Transverse colon (tissue), 4 donors: ENCODE measurements at regions not wholly inside any gene's neighbourhood (a gene's known extent, or its start where the extent isn't known, plus 50 kb on each side); places are given as distances from the start of the nearest gene placed in this dataset.
A peak's percentile ranks its signal among the peaks of the same experiment; 100 is the strongest.
"Not testable (repeated sequence)": the region's sequence is repeated elsewhere in the genome, so short reads cannot be mapped to it uniquely, and the experiment has no call there.

Experiments
- DNase-seq: peaks from one replicate; pipeline ENCODE4 v3.0.0-alpha.2; 2019
- H3K27ac ChIP-seq, 4 donors: fragments of 200-600 bp; sonication (generic); 2 replicates each; pipeline ENCODE4 v1.5.1; 2016 to 2018; ENCODE audit warnings: inconsistent platforms in 4 of 4
- H3K27me3 ChIP-seq: fragments of 200-600 bp; sonication (generic); 2 replicates; pipeline ENCODE4 v1.5.1; 2017; ENCODE audit warnings: inconsistent platforms
- H3K36me3 ChIP-seq, 4 donors: fragments of 200-600 bp; sonication (generic); 2 replicates each; pipeline ENCODE4 v1.5.1; 2017 to 2019; ENCODE audit warnings: inconsistent platforms in 4 of 4
- H3K4me1 ChIP-seq, 4 donors: fragments of 200-600 bp; sonication (generic); 2 replicates each; pipeline ENCODE4 v1.5.1; 2017 to 2020; ENCODE audit warnings: inconsistent platforms in 4 of 4
- H3K4me3 ChIP-seq, 4 donors: fragments of 200-600 bp; sonication (generic); 1 replicate in 1 of 4; 2 replicates in 3 of 4; pipeline versions ENCODE4 v1.5.1 to v1.6.1; 2017 to 2019; ENCODE audit warnings: inconsistent platforms in 4 of 4
- H3K9me3 ChIP-seq, 2 donors: fragments of 200-600 bp; sonication (generic); 2 replicates each; pipeline ENCODE4 v1.5.1; 2017 to 2019; ENCODE audit warnings: inconsistent platforms in 2 of 2
- CTCF ChIP-seq, 5 experiments: fragments of 200-600 bp in 3 of 5; fragments of 450-650 bp in 2 of 5; sonication (generic) in 3 of 5; IDR thresholded peaks; 1 replicate in 2 of 5; 2 replicates in 3 of 5; pipeline ENCODE4 v1.5.1; 2016 to 2017; ENCODE audit warnings: antibody characterized with exemption in 5 of 5, inconsistent platforms in 3 of 5, mild to moderate bottlenecking in 2 of 5, moderate library complexity in 1 of 5
- EP300 ChIP-seq: sonication (generic); formaldehyde crosslinking; IDR thresholded peaks from one replicate; pipeline ENCODE4 v1.6.1; 2017; ENCODE audit warnings: antibody characterized with exemption, low read depth
- POLR2A ChIP-seq: fragments of 450-650 bp; IDR thresholded peaks from one replicate; pipeline ENCODE4 v1.6.1; 2016; ENCODE audit warnings: antibody characterized with exemption, mild to moderate bottlenecking, moderate library complexity
- POLR2AphosphoS5 ChIP-seq, 3 donors: sonication (generic); formaldehyde crosslinking; IDR thresholded peaks; one replicate each; pipeline ENCODE4 v1.6.1; 2016; ENCODE audit warnings: antibody characterized with exemption in 3 of 3
- WGBS, 2 donors: methylation state at CpG; one replicate each; pipeline ENCODE4 v1.1.5; 2018; ENCODE audit warnings: low coverage in 1 of 2; 5-methylcytosine and 5-hydroxymethylcytosine counted together
- in situ Hi-C, 4 donors: fragments of 200-750 bp; cut with MboI; loops; one replicate each; pipeline versions ENCODE4 v1.15.0 to v1.15.1; 2017; ENCODE audit warnings: low sequenced_read_pairs in 3 of 4, low pct_ligation_motif_present in 1 of 4, low pct_unique_long_range_greater_than_20kb in 1 of 4
- intact Hi-C: fragments of 100-400 bp; cut with DNase I; formaldehyde crosslinking; loops from one replicate; pipeline ENCODE4 v1.15.1; 2023; ENCODE audit warnings: low total_unique reads

- WGBS, 2 donors: 67% methylated on average over 18 of the region's 19 CpGs; no CpG with 5 or more reads in 1 of the 2 donors
- Histone ChIP-seq H3K9me3 (no peaks in the 10 kb centered on the region), H3K27me3 (no peaks in the 10 kb centered on the region), H3K4me3 (no peak overlapping the region), H3K4me1 (no peaks in the 10 kb centered on the region), H3K27ac (peak overlapping the region; percentile 35 to 67 (median 44)), H3K36me3 (no peaks in the 10 kb centered on the region)
- intact Hi-C loops (no loop called here), in situ Hi-C loops (no loop called here)
- TF ChIP-seq EP300 (no peak), POLR2AphosphoS5 (IDR thresholded peaks at IDR 0.05) (no peak)
- no peak for DNase-seq
Measured at GRCh38 chr9:129451089-129451656, 169.7 kb downstream of the C9orf50 start.

- Histone ChIP-seq H3K27me3 (no peaks in the 10 kb centered on the region), H3K9me3 (no peaks in the 10 kb centered on the region), H3K27ac (no peak overlapping the region), H3K4me3 (no peak overlapping the region), H3K36me3 (no peaks in the 10 kb centered on the region), H3K4me1 (no peaks in the 10 kb centered on the region)
- no peak for DNase-seq
- 74 to 91% methylated on average over 3 to 16 of the region's 16 CpGs for WGBS, 2 donors
- intact Hi-C loops: loop anchor here (5.0 kb wide), 1 partner anchor 1397 kb away; no protein-coding TSS in a partner anchor
- in situ Hi-C loops: no loop called here
- TF ChIP-seq POLR2AphosphoS5 (IDR thresholded peaks at IDR 0.05) (no peak), CTCF (IDR thresholded peaks at IDR 0.05) (no peak), POLR2A (no peak), EP300 (no peak)
Measured at GRCh38 chr9:129449066-129449465, 171.8 kb downstream of the C9orf50 start.

- TF ChIP-seq EP300: no peak
- TF ChIP-seq CTCF (IDR thresholded peaks at IDR 0.05): no peak
- TF ChIP-seq POLR2A: no peak
- no peak for TF ChIP-seq POLR2AphosphoS5 (IDR thresholded peaks at IDR 0.05)
- no peak for DNase-seq
- H3K27me3 ChIP-seq: no peaks in the 10 kb centered on the region
- no peak overlapping the region for H3K27ac ChIP-seq
- H3K9me3 ChIP-seq: no peaks in the 10 kb centered on the region
- in situ Hi-C loops (no loop called here), intact Hi-C loops (loop anchor here (5.0 kb wide), 1 partner anchor 1395 kb away; no protein-coding TSS in a partner anchor)
- H3K36me3 ChIP-seq: no peaks in the 10 kb centered on the region
- peaks cover 4 to 15% (median 8%) of the 10 kb centered on the region in 4 donors for H3K4me1 ChIP-seq
- H3K4me3 ChIP-seq: no peak overlapping the region
- 75 to 79% methylated on average over 2 to 14 of the region's 14 CpGs for WGBS, 2 donors
Measured at GRCh38 chr9:129446828-129447550, 173.9 kb downstream of the C9orf50 start.

GRCh38 chr9:129445794-129446306, 175.1 kb downstream of the C9orf50 start:
- Histone ChIP-seq H3K9me3 (no peaks in the 10 kb centered on the region), H3K4me3 (no peak overlapping the region), H3K27ac (no peak overlapping the region), H3K27me3 (no peaks in the 10 kb centered on the region), H3K4me1 (peaks cover 4 to 15% (median 8%) of the 10 kb centered on the region in 4 donors), H3K36me3 (no peaks in the 10 kb centered on the region)
- intact Hi-C loops (loop anchor here (5.0 kb wide), 1 partner anchor 1394 kb away; no protein-coding TSS in a partner anchor), in situ Hi-C loops (no loop called here)
- DNase-seq: no peak
- WGBS, 2 donors: 78 to 92% methylated on average over 4 to 10 of the region's 10 CpGs
- TF ChIP-seq POLR2AphosphoS5 (IDR thresholded peaks at IDR 0.05) (no peak), EP300 (no peak), POLR2A (no peak), CTCF (IDR thresholded peaks at IDR 0.05) (no peak)

- Histone ChIP-seq H3K27ac (peak overlapping the region in 2 of 4 donors; percentile 14 to 40), H3K4me1 (peaks cover 4 to 16% (median 8%) of the 10 kb centered on the region in 4 donors)
- WGBS, 2 donors: 60 to 79% methylated on average over 1 to 8 of the region's 8 CpGs
- H3K9me3 ChIP-seq, H3K27me3 ChIP-seq, in situ Hi-C loops, H3K36me3 ChIP-seq, H3K4me3 ChIP-seq, intact Hi-C loops, DNase-seq: not testable (repeated sequence)
Measured at GRCh38 chr9:129443515-129444164, 177.3 kb downstream of the C9orf50 start.
